Brain microvascular endothelial cell (primary cell): ENCODE measurements at regions not wholly inside any gene's neighbourhood (a gene's known extent, or its start where the extent isn't known, plus 50 kb on each side); places are given as distances from the start of the nearest gene placed in this dataset.

Source experiments
- DNase-seq: peaks from one replicate; pipeline ENCODE4 v3.0.0-alpha.2; 2020
- H3K27ac ChIP-seq: fragments of 250-450 bp; sonication (Bioruptor Pico); 2 replicates; pipeline ENCODE4 v1.5.1; 2020; ENCODE audit warnings: mild to moderate bottlenecking, moderate library complexity
- H3K27me3 ChIP-seq: fragments of 250-450 bp; sonication (Bioruptor Pico); replicated peaks from 2 replicates; pipeline ENCODE4 v1.5.1; 2020; ENCODE audit warnings: mild to moderate bottlenecking
- H3K36me3 ChIP-seq: fragments of 250-450 bp; sonication (Bioruptor Pico); replicated peaks from 2 replicates; pipeline ENCODE4 v1.5.1; 2020; ENCODE audit warnings: mild to moderate bottlenecking
- H3K4me3 ChIP-seq: 2 replicates; pipeline ENCODE4 v1.5.1; 2011; ENCODE audit warnings: low read depth, mild to moderate bottlenecking, control low read depth, low read length, moderate library complexity
- in situ Hi-C: cut with HindIII; loops from 2 replicates; pipeline ENCODE4 v1.10.0; 2017; ENCODE audit warnings: low sequenced_read_pairs, low pct_ligation_motif_present
- TF ChIP-seq, protein P1 (sequence below): IDR thresholded peaks from 2 replicates; pipeline ENCODE4 v1.5.1; 2011; ENCODE audit warnings: low read depth, mild to moderate bottlenecking, moderate library complexity, low read length, control low read depth, inconsistent platforms; ENCODE audit errors: missing control alignments

DNA sequence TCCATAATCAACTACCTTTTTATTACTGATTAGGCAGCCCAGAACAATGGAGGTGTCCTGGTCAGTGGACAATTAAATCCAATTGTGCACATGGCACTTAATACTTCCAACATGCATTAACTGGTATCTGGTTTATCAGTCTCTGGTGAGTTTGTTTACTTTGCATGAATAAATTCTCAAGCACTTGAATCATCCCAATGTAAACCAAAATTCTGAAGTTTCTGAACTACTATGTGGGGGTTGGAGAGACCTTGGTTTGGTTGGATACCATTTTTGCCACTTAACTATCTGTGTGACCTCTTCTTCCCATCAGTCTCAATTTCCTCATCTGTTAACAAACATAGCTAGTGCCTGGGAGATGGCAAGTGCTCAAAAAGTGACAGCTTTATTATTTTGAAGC lies 70.5 kb upstream of the MAP4 start:
- peak overlapping the region; percentile 91 for H3K27ac ChIP-seq
- in situ Hi-C loops, result no loop called here
- H3K4me3 ChIP-seq, result peak overlapping the region; percentile 92

DNA sequence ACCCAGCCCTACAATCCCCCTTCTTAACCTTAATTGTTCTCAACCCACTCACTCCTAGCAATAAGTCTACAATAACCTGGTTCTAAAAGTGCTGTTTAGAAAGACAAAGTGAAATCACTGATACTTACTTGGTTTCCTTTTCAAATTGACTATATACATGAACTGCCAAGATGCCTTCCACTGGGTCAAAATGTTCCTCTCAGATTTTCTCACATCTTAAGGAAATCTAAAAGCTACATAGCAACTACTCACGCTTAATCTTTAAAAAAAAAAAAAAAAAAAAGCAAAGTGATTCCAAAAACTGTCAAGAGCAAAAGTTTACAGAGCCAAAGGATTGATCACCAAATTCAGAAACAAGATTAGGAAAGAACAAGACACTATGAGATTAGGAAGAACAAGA lies 68.7 kb upstream of the MAP4 start:
- no peak for DNase-seq
- in situ Hi-C loops, result no loop called here
- Histone ChIP-seq H3K27ac (no peak overlapping the region), H3K4me3 (no peak overlapping the region), H3K27me3 (no peaks in the 10 kb centered on the region), H3K36me3 (peaks cover 3% of the 10 kb centered on the region)
- TF ChIP-seq, protein P1, sequence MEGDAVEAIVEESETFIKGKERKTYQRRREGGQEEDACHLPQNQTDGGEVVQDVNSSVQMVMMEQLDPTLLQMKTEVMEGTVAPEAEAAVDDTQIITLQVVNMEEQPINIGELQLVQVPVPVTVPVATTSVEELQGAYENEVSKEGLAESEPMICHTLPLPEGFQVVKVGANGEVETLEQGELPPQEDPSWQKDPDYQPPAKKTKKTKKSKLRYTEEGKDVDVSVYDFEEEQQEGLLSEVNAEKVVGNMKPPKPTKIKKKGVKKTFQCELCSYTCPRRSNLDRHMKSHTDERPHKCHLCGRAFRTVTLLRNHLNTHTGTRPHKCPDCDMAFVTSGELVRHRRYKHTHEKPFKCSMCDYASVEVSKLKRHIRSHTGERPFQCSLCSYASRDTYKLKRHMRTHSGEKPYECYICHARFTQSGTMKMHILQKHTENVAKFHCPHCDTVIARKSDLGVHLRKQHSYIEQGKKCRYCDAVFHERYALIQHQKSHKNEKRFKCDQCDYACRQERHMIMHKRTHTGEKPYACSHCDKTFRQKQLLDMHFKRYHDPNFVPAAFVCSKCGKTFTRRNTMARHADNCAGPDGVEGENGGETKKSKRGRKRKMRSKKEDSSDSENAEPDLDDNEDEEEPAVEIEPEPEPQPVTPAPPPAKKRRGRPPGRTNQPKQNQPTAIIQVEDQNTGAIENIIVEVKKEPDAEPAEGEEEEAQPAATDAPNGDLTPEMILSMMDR, result no peak

More for the DNA sequence above, 70.5 kb upstream of the MAP4 start:
- TF ChIP-seq, protein P1, result no peak
- Histone ChIP-seq H3K36me3 (peaks cover 3% of the 10 kb centered on the region), H3K27me3 (no peaks in the 10 kb centered on the region)
- DNase-seq, result peak; percentile 50

DNA sequence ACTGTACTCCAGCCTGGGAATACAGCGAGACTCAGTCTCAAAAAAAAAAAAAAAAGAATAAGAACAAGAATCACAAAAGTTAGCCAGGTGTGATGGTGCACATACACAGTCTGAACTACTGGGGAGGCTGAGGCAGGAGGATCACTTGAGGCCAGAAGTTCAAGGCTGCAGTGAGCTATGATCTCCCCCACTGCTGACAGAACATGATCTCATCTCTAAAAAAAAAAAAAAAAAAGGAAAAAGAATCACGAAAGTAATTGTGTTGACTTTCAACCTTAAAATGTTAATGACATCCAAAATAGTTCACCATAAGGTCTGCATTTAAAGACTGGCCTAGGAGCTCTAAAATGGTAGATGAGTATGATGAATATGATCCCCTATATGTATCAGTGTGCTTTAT lies 68.0 kb upstream of the MAP4 start:
- TF ChIP-seq, protein P1, result no peak
- H3K27me3 ChIP-seq, result no peaks in the 10 kb centered on the region
- in situ Hi-C loops, result no loop called here
- H3K36me3 ChIP-seq, result peaks cover 5% of the 10 kb centered on the region
- DNase-seq, result no peak
- no peak overlapping the region for H3K4me3 ChIP-seq
- no peak overlapping the region for H3K27ac ChIP-seq

DNA sequence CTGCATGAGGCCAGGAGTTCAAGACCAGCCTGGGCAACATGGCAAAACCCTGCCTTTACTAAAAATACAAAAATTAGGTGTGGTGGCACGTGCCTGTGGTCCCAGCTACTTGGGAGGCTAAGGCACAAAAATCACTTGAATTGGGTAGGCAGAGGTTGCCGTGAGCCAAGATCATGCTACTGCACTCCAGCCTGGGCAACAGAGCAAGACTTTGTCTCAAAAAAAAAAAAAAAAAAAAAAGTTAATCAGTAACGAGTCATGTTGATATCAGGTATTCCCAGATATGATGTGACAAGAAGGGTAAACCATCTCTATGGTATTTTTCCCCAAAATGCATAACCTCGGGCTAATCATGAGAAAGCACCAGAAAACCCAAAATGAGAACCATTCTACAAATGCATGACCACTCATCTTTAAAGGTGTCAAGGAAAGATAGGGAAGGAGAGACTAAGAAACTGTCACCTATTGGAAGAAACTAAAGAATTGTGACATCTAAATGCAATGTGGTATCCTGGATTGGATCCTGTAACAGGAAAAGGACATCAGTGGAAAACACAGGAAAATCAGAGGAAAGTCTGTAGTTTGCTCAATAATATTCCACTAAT lies 66.5 kb upstream of the MAP4 start:
- Histone ChIP-seq H3K36me3 (peaks cover 12% of the 10 kb centered on the region), H3K27me3 (no peaks in the 10 kb centered on the region), H3K4me3 (no peak overlapping the region), H3K27ac (no peak overlapping the region)
- in situ Hi-C loops, result no loop called here
- DNase-seq, result no peak
- TF ChIP-seq, protein P1, result no peak

DNA sequence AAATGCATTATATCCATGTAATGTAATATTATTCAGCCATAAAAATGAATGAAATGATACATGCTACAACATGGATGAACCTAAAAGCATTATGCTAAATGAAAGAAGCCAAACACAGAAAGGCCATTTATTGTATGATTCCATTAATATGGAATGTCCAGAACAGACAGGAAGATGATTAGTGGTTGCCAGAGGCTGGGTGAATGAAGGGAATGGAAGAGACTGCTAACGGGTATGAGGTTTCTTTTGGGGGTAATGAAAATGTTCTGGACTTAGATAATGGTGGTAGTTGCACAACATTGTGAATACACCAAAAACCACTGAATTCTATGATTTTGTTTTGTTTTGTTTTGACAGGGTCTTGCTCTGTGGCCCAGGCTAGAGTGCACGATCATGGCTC lies 61.6 kb upstream of the MAP4 start:
- Histone ChIP-seq H3K27ac (no peak overlapping the region), H3K36me3 (peaks cover 8% of the 10 kb centered on the region), H3K4me3 (no peak overlapping the region), H3K27me3 (no peaks in the 10 kb centered on the region)
- TF ChIP-seq, protein P1, result no peak
- peak; percentile 45 for DNase-seq
- in situ Hi-C loops, result no loop called here

- H3K27ac ChIP-seq, result no peak overlapping the region
- in situ Hi-C loops, result no loop called here
- no peaks in the 10 kb centered on the region for H3K27me3 ChIP-seq
- H3K4me3 ChIP-seq, result no peak overlapping the region
- TF ChIP-seq, protein P1, result no peak
- peaks cover 4% of the 10 kb centered on the region for H3K36me3 ChIP-seq
- no peak for DNase-seq
These were observed 53.8 kb upstream of the MAP4 start for GRCh38 chr3:48070030-48070429.
